ENCODE measurements at regions not wholly inside any gene's neighbourhood (a gene's known extent, or its start where the extent isn't known, plus 50 kb on each side); places are given as distances from the start of the nearest gene placed in this dataset.
"Not testable (repeated sequence)": the region's sequence is repeated elsewhere in the genome, so short reads cannot be mapped to it uniquely, and the experiment has no call there.

DNA sequence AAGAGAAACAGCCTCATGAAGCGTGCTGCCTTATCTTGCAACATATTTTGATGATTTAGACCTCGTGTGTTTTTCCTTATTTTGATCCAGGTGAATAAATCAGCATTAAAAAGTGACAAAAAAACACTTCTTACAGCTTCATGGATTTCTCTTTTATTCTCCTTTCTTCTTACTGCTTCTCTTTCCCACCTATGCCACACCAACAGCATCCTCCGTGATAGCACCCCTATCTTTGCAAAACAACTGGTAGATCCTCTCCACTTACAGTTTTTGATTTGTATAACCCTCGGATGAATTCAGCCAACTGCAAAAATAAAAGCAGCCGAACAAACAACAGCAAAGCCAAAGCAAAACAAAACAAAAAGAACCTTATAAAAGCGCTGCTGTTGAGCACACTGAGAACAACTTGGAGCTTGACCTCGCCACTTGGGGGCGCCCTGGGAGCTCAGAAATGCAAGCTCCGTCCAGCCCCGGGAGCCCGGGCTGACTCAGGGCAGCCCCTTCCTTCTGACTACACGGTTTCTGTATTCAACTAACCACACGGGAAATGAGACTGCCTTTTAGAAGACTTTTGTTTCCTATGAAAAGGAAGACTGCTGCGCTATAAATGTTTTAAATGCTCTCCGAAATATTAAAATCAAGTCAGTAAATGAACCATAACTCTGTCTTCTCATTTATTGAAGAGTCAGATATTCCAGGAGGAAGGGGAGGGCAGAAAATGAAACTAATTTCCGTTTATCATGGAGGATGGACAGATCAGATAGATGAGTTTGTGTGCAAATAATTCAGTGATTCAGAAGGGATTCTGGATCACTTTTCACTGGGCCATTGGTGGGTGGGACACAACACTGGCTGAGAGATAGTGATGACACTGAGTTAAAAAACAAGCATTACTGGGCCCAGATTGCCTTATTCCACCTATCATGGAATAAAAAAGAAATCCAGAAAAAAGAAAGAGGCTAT lies 186.8 kb downstream of the ATP6V0E2 start:
- H3K9me3 Mint-ChIP-seq; H3K27ac Mint-ChIP-seq; CTCF ChIA-PET; intact Hi-C loops (cut with micrococcal nuclease); H3K36me3 Mint-ChIP-seq (ENCODE audit: low read depth); H3K4me3 Mint-ChIP-seq; H3K4me1 Mint-ChIP-seq (ENCODE audit: low read depth); H3K27me3 Mint-ChIP-seq (ENCODE audit: low read depth): not testable (repeated sequence)
- peak; percentile 96 for DNase-seq

DNA sequence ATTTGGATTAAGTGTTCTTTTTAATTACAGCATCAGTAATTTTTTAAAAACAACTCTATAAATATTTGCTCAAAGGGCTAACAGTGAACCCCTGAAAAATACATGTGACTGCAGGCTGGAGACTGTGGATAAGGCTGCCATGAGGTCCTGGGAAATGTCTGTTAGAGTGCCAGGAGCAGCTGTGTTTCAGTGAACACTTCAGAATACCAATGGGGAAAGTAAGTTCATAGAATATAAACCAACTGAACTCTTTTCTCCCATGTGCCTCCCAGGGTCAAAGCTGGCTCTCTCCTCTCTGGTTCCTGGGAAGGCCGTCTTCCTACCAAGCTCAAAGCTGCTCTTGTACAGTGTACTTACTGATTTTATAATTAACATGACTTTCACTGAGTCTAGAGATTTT lies 189.4 kb downstream of the ATP6V0E2 start:
- H3K27ac Mint-ChIP-seq; H3K4me3 Mint-ChIP-seq; H3K9me3 Mint-ChIP-seq; DNase-seq; intact Hi-C loops (cut with micrococcal nuclease); CTCF ChIA-PET; H3K4me1 Mint-ChIP-seq (ENCODE audit: low read depth); H3K36me3 Mint-ChIP-seq (ENCODE audit: low read depth); H3K27me3 Mint-ChIP-seq (ENCODE audit: low read depth): not testable (repeated sequence)

DNA sequence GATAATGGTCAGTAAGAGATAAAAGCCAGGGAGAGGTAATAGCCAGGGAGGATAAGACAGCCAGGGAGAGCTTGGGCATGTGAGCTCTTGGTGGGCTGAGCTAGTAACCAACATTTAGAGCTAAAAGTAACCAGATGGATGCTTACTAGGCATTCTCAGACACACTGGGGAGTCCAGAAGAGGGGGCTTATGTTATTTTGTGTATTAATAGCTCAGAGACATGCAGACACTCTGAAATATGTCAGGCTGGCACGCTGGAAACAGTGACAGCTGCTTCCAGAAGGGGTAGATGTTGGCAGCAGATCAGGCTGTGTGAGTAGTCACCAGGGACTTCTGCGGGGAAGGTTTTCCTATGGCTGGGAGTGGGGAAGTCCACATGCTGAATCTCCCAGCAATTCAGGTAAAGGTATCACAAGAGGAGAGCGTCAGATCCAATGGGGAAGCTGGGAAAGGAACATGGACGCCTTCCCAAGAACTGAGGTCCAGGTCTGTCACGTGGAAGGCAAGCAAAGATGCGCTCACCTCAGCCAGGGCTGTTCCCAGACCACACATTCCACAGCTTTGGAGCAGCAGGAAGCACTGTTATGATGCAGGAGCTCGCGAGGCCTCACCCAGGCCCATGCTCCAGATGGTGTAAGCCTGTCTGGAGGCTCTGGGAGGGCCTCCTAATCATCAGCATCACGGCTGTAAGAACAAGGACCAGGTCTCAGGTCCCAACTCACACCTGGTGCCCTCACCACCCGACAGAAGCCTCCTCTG lies 196.0 kb downstream of the ATP6V0E2 start:
- H3K9me3 Mint-ChIP-seq; intact Hi-C loops (cut with micrococcal nuclease); H3K4me1 Mint-ChIP-seq (ENCODE audit: low read depth); H3K27ac Mint-ChIP-seq; H3K36me3 Mint-ChIP-seq (ENCODE audit: low read depth); H3K4me3 Mint-ChIP-seq; H3K27me3 Mint-ChIP-seq (ENCODE audit: low read depth); CTCF ChIA-PET; DNase-seq: not testable (repeated sequence)

DNA sequence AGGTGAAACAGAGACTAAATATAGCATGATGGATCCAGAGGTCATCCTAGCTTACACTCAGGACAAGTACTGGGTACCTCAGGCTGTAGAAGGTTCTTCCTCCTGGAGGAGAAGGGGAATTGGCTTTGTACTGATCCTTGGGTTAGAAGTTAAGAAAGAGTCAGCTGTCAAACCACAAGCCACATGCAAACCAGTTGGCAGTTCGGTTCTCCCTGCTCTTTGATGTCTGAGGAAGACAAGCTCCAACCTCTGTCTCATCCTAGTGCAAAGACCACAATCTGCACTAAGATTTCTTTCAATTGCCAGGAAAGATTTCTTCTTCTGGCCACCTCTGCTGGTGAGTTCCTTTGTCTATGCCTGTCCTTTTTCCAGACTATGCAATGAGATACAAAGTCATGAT lies 203.8 kb downstream of the ATP6V0E2 start:
- DNase-seq; H3K4me1 Mint-ChIP-seq (ENCODE audit: low read depth); H3K9me3 Mint-ChIP-seq; H3K27ac Mint-ChIP-seq; intact Hi-C loops (cut with micrococcal nuclease); H3K27me3 Mint-ChIP-seq (ENCODE audit: low read depth); H3K4me3 Mint-ChIP-seq; H3K36me3 Mint-ChIP-seq (ENCODE audit: low read depth); CTCF ChIA-PET: not testable (repeated sequence)

DNA sequence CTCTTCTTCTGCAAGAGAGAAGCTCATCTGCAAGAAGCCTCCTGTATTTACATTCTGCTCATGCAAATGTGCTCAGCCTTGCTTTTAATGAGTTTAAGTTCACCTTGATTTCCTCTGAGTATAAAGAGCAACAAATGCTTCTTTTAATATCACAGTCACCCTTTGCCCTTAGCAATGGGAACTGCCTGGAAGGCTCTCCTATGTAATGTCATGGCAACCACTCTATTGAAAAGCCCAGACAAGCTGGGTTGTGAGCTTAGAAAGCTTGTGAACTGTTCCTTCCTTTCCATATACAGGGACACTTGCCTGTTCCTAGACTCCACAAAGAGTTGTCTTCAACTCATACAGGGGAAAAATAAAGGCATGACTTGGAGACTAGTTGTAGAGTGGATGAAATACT lies 208.1 kb downstream of the ATP6V0E2 start:
- H3K27ac Mint-ChIP-seq; DNase-seq; H3K4me3 Mint-ChIP-seq; CTCF ChIA-PET; H3K36me3 Mint-ChIP-seq (ENCODE audit: low read depth); H3K4me1 Mint-ChIP-seq (ENCODE audit: low read depth); H3K27me3 Mint-ChIP-seq (ENCODE audit: low read depth); H3K9me3 Mint-ChIP-seq; intact Hi-C loops (cut with micrococcal nuclease): not testable (repeated sequence)

DNA sequence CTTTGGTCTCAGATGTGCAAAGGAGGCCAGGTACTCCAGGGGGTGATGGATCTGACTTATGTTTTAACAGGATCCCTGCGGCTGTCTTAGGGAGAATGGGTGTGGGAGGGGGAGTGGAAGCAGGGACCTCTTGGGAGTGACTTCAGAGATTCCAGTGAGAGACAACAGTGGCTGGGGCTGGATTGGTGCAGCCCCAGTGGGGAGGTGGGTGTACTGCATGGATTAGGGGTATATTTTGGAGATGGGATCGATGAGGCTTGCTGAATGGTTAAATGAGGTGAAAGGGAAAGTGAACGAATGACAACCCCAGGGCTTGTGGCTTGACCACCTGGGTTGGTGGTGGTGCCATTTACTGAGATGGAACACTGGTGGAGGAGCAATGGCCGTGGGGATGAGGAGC lies 211.0 kb downstream of the ATP6V0E2 start:
- H3K36me3 Mint-ChIP-seq (ENCODE audit: low read depth); CTCF ChIA-PET; H3K27me3 Mint-ChIP-seq (ENCODE audit: low read depth); H3K27ac Mint-ChIP-seq; H3K9me3 Mint-ChIP-seq; H3K4me1 Mint-ChIP-seq (ENCODE audit: low read depth); DNase-seq; intact Hi-C loops (cut with micrococcal nuclease); H3K4me3 Mint-ChIP-seq: not testable (repeated sequence)

DNA sequence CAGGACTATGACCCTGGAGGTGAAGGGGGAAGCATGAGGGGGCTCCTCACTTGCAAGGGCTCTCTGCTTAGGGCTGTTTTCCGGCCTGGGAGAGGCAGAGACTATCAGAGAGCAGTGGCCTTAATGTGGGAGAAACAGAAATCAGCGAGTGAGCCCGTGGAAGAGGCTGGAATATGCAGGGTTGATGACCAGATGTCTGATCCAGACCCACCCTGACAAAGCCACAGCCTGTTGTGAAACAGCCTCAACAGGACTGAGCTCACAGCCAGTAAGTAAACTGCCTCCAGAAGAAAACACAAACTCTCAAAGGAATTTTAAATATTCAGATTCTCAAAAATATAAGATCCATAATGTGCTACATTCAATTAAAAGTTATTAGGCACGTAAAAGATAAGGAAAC lies 213.7 kb downstream of the ATP6V0E2 start:
- intact Hi-C loops (cut with micrococcal nuclease); H3K27me3 Mint-ChIP-seq (ENCODE audit: low read depth); CTCF ChIA-PET; DNase-seq; H3K36me3 Mint-ChIP-seq (ENCODE audit: low read depth); H3K9me3 Mint-ChIP-seq; H3K4me3 Mint-ChIP-seq; H3K4me1 Mint-ChIP-seq (ENCODE audit: low read depth); H3K27ac Mint-ChIP-seq: not testable (repeated sequence)

DNA sequence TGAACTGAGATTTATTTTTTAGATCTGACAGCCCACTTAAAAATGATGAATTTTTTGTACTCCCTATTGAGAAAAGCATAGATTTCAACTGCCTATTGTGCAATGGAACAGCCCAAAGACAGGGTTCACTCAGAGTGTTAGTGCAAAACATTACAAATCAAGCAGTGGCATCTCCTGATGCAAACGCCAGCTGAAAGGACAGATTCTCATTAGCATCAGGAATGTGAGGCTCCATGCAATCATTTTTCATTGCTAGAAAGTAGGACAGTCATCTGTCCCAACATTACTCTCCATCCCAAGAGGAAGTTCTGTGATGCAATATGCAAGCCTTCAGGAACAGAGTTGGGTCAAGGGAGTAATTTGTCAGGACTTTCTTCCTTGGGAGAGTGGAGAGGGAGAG lies 215.4 kb downstream of the ATP6V0E2 start:
- H3K27me3 Mint-ChIP-seq (ENCODE audit: low read depth); H3K27ac Mint-ChIP-seq; intact Hi-C loops (cut with micrococcal nuclease); H3K9me3 Mint-ChIP-seq; H3K4me1 Mint-ChIP-seq (ENCODE audit: low read depth); CTCF ChIA-PET; H3K4me3 Mint-ChIP-seq; H3K36me3 Mint-ChIP-seq (ENCODE audit: low read depth); DNase-seq: not testable (repeated sequence)

DNA sequence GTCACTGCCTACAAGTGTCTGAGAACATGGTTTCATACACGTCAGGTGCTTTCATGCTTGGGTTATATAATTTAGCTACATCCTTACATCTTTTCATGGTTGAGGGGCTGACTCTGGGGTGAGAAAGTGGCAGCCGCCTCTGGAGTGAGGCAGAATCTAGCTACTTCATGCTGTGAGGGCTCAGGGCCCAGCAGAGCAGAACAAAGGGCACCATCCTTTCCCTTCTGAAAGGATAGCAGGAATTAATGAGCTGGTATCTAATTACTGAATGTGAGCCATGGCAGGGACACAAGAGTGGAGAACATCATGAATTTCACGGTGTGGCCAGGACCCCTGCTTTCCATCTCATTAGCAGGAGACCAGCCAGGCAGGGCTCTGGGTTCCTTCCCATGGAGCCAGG lies 217.0 kb downstream of the ATP6V0E2 start:
- intact Hi-C loops (cut with micrococcal nuclease); H3K9me3 Mint-ChIP-seq; H3K27me3 Mint-ChIP-seq (ENCODE audit: low read depth); H3K36me3 Mint-ChIP-seq (ENCODE audit: low read depth); H3K27ac Mint-ChIP-seq; H3K4me3 Mint-ChIP-seq; H3K4me1 Mint-ChIP-seq (ENCODE audit: low read depth); DNase-seq; CTCF ChIA-PET: not testable (repeated sequence)

DNA sequence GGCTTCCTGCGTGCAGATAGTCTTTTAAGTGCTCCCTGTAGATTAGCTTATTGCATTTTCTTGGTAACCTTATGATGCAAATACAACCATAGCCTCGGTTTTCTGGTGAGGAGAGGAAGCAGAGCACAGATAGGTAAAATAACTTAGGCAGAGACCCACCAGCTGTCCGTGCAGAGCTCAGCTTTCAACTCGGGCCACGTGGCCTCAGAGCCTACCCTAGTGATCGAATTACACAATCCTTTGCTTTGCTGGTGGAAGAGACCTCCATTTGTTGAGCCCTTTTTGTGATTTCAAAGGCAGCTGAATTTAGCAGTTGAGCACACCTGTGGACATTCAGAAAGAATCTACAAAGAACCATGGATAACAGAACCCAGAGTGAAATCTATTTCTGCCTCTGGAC lies 220.1 kb downstream of the ATP6V0E2 start:
- H3K4me3 Mint-ChIP-seq; DNase-seq; H3K27me3 Mint-ChIP-seq (ENCODE audit: low read depth); H3K4me1 Mint-ChIP-seq (ENCODE audit: low read depth); H3K36me3 Mint-ChIP-seq (ENCODE audit: low read depth); intact Hi-C loops (cut with micrococcal nuclease); CTCF ChIA-PET; H3K9me3 Mint-ChIP-seq; H3K27ac Mint-ChIP-seq: not testable (repeated sequence)

DNA sequence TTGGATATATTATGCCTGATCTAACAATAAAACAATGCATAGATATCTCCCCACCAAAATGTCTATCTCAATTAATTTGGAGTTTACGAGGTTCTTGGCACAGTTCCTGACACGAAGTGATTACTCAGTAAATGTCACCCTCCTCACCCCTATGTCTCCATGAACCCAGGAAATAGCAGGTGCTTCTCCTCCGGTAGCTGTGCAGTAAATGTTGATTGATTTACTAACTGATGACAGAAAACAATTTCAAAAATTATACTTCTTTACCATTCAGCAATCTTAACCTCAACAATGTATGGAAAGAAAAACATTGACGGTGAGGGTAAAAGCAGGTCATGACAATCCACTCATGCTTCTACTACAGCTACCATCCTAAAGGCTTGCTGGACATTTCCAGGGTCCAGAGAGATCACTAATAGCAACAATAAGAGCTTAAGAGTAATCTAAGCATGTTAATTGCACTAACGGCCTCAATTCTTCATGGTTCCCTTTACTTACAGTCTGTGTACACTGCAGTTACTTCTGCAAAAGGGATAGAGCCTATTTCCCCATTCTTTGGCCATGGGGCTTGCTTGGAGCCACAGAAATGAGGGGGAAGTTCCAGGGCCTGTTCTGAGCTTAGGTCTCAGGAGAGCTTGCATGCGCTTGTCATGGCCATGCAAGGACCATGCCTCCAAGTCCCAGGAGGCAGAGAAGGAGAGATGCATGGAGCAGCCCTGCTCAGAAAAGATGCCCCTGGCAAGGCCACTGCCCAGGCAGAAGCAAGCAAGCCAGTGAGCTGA lies 222.6 kb downstream of the ATP6V0E2 start:
- H3K27ac Mint-ChIP-seq; H3K4me1 Mint-ChIP-seq (ENCODE audit: low read depth); H3K36me3 Mint-ChIP-seq (ENCODE audit: low read depth); H3K4me3 Mint-ChIP-seq; H3K27me3 Mint-ChIP-seq (ENCODE audit: low read depth); intact Hi-C loops (cut with micrococcal nuclease); DNase-seq; H3K9me3 Mint-ChIP-seq; CTCF ChIA-PET: not testable (repeated sequence)

DNA sequence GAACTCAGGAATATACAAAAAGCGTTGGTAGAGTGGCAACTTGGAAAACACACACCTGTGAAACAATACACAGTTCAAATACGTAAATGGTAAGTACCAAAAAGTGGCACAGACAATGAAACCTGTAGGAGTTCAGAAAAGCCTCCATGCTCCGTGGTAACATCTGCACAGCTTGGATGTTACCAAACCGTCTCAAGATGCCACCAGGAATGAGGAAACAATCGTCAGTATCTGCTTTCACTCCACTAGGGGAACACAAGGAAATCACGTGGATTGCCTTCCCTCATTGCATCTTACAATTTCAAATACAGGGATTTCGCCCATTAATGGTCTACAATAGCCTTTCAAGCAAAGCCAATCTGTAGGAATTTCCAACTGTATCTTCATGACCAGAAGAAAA lies 224.6 kb upstream of the LRRC61 start:
- CTCF ChIA-PET; H3K27ac Mint-ChIP-seq; intact Hi-C loops (cut with micrococcal nuclease); H3K27me3 Mint-ChIP-seq (ENCODE audit: low read depth); H3K36me3 Mint-ChIP-seq (ENCODE audit: low read depth); H3K4me1 Mint-ChIP-seq (ENCODE audit: low read depth); H3K9me3 Mint-ChIP-seq; H3K4me3 Mint-ChIP-seq; DNase-seq: not testable (repeated sequence)

Measured in activated naive CD4-positive, alpha-beta T cell treated with anti-CD3 and anti-CD28 coated beads for 36 hours (primary cell).